ENCODE measurements at regions not wholly inside any gene's neighbourhood (a gene's known extent, or its start where the extent isn't known, plus 50 kb on each side); places are given as distances from the start of the nearest gene placed in this dataset.

- TF ChIP-seq, protein P1, sequence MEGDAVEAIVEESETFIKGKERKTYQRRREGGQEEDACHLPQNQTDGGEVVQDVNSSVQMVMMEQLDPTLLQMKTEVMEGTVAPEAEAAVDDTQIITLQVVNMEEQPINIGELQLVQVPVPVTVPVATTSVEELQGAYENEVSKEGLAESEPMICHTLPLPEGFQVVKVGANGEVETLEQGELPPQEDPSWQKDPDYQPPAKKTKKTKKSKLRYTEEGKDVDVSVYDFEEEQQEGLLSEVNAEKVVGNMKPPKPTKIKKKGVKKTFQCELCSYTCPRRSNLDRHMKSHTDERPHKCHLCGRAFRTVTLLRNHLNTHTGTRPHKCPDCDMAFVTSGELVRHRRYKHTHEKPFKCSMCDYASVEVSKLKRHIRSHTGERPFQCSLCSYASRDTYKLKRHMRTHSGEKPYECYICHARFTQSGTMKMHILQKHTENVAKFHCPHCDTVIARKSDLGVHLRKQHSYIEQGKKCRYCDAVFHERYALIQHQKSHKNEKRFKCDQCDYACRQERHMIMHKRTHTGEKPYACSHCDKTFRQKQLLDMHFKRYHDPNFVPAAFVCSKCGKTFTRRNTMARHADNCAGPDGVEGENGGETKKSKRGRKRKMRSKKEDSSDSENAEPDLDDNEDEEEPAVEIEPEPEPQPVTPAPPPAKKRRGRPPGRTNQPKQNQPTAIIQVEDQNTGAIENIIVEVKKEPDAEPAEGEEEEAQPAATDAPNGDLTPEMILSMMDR (IDR thresholded peaks at IDR 0.05): no peak
- H3K27ac Mint-ChIP-seq (ENCODE audit: unreplicated experiment): no peak overlapping the region
- DNase-seq (ENCODE audit: extremely low spot score, unreplicated experiment): peak; percentile 76
- no peaks in the 10 kb centered on the region for H3K4me1 Mint-ChIP-seq (ENCODE audit: unreplicated experiment)
- H3K36me3 Mint-ChIP-seq (ENCODE audit: unreplicated experiment): no peaks in the 10 kb centered on the region
- H3K27me3 Mint-ChIP-seq (ENCODE audit: unreplicated experiment): peaks cover 3% of the 10 kb centered on the region
- no peaks in the 10 kb centered on the region for H3K9me3 Mint-ChIP-seq (ENCODE audit: unreplicated experiment)
- no peak overlapping the region for H3K4me3 Mint-ChIP-seq (ENCODE audit: unreplicated experiment)
These were observed 80.3 kb downstream of the BUD13 start for GRCh38 chr11:116692318-116693101.

DNA sequence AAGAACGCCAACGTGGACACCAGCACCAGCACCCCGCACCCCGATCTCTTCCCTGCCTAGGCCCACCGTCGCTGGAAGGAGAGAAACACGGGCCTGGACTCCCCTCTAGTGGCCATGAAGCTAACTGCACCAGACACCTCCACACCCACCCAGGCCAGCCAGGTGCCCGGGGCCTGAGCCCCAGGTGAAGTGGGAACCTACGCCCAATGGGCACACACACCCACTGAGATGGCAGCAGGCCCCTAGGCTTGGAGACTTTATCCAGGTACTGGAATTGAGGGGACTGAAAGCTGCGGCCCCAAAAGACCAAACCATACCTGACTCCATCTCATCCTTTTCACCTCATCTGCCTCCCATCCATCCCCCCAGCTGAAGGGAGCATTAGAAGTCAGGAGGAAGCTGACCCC is 81.0 kb downstream of the BUD13 start:
- peaks cover 3% of the 10 kb centered on the region for H3K27me3 Mint-ChIP-seq (ENCODE audit: unreplicated experiment)
- H3K4me3 Mint-ChIP-seq (ENCODE audit: unreplicated experiment): no peak overlapping the region
- no peaks in the 10 kb centered on the region for H3K9me3 Mint-ChIP-seq (ENCODE audit: unreplicated experiment)
- TF ChIP-seq, protein P1 (IDR thresholded peaks at IDR 0.05): peak; percentile 81
- peak; percentile 84 for DNase-seq (ENCODE audit: extremely low spot score, unreplicated experiment)
- H3K4me1 Mint-ChIP-seq (ENCODE audit: unreplicated experiment): no peaks in the 10 kb centered on the region
- H3K27ac Mint-ChIP-seq (ENCODE audit: unreplicated experiment): no peak overlapping the region
- H3K36me3 Mint-ChIP-seq (ENCODE audit: unreplicated experiment): no peaks in the 10 kb centered on the region

GRCh38 chr11:116690611-116691010 is 82.2 kb downstream of the BUD13 start:
- no peak overlapping the region for H3K4me3 Mint-ChIP-seq (ENCODE audit: unreplicated experiment)
- H3K27ac Mint-ChIP-seq (ENCODE audit: unreplicated experiment): no peak overlapping the region
- H3K36me3 Mint-ChIP-seq (ENCODE audit: unreplicated experiment): no peaks in the 10 kb centered on the region
- peak; percentile 30 for DNase-seq (ENCODE audit: extremely low spot score, unreplicated experiment)
- peaks cover 3% of the 10 kb centered on the region for H3K27me3 Mint-ChIP-seq (ENCODE audit: unreplicated experiment)
- no peaks in the 10 kb centered on the region for H3K9me3 Mint-ChIP-seq (ENCODE audit: unreplicated experiment)
- TF ChIP-seq, protein P1 (IDR thresholded peaks at IDR 0.05): no peak
- no peaks in the 10 kb centered on the region for H3K4me1 Mint-ChIP-seq (ENCODE audit: unreplicated experiment)

GRCh38 chr11:116689413-116690127 is 83.2 kb downstream of the BUD13 start:
- H3K4me3 Mint-ChIP-seq (ENCODE audit: unreplicated experiment): no peak overlapping the region
- TF ChIP-seq, protein P1 (IDR thresholded peaks at IDR 0.05): no peak
- no peak overlapping the region for H3K27ac Mint-ChIP-seq (ENCODE audit: unreplicated experiment)
- H3K9me3 Mint-ChIP-seq (ENCODE audit: unreplicated experiment): no peaks in the 10 kb centered on the region
- H3K27me3 Mint-ChIP-seq (ENCODE audit: unreplicated experiment): peaks cover 9% of the 10 kb centered on the region
- no peaks in the 10 kb centered on the region for H3K36me3 Mint-ChIP-seq (ENCODE audit: unreplicated experiment)
- DNase-seq (ENCODE audit: extremely low spot score, unreplicated experiment): peak; percentile 77
- no peaks in the 10 kb centered on the region for H3K4me1 Mint-ChIP-seq (ENCODE audit: unreplicated experiment)

- Mint-ChIP-seq H3K9me3 (ENCODE audit: unreplicated experiment) (peaks cover 6% of the 10 kb centered on the region), H3K27me3 (ENCODE audit: unreplicated experiment) (peaks cover 21% of the 10 kb centered on the region), H3K4me1 (ENCODE audit: unreplicated experiment) (no peaks in the 10 kb centered on the region), H3K27ac (ENCODE audit: unreplicated experiment) (no peak overlapping the region), H3K4me3 (ENCODE audit: unreplicated experiment) (no peak overlapping the region), H3K36me3 (ENCODE audit: unreplicated experiment) (no peaks in the 10 kb centered on the region)
- no peak for DNase-seq (ENCODE audit: extremely low spot score, unreplicated experiment)
- TF ChIP-seq, protein P1 (IDR thresholded peaks at IDR 0.05): no peak
These were observed 84.6 kb downstream of the BUD13 start for GRCh38 chr11:116688202-116688540.
